ENCODE measurements at regions not wholly inside any gene's neighbourhood (a gene's known extent, or its start where the extent isn't known, plus 50 kb on each side); places are given as distances from the start of the nearest gene placed in this dataset.
"Not testable (repeated sequence)": the region's sequence is repeated elsewhere in the genome, so short reads cannot be mapped to it uniquely, and the experiment has no call there.

DNA sequence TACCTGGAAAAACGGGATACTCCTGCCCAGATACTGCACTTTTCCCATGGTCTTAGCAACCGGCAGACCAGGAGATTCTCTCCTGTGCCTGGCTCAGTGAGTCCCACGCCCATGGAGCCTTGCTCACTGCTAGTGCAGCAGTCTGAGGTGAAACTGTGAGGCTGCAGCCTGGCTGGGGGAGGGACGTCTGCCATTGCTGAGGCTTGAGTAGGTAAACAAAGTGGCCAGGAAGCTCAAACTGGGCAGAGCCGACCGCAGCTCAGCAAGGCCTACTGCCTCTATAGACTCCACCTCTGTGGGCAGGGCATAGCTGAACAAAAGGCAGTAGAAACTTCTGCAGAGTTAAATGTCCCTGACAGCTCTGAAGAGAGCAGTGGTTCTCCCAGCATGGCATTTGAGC is 69.9 kb upstream of the XAGE2 start:
- DNase-seq (ENCODE audit: low read depth in 1 of 2, low spot score in 2 of 2); H4K5ac ChIP-seq (ENCODE audit: insufficient read length, low read depth, low read length); H2BK5ac ChIP-seq (ENCODE audit: low read depth, low read length); H3K18ac ChIP-seq (ENCODE audit: extremely low read depth, low read length); H3K27ac ChIP-seq (ENCODE audit: low read depth, low read length); H3K23ac ChIP-seq (ENCODE audit: insufficient read length); H3K4me3 ChIP-seq (ENCODE audit: extremely low read depth in 1 of 4, insufficient read depth in 2 of 4, low read depth in 3 of 4, low read length in 4 of 4); H4K91ac ChIP-seq (replicated peaks; ENCODE audit: insufficient read length, low read length); H3K9ac ChIP-seq (replicated peaks in 1 of 4; ENCODE audit: extremely low read depth in 1 of 4, low read depth in 3 of 4, low read length in 3 of 4); H2AFZ ChIP-seq (ENCODE audit: low read length); H4K8ac ChIP-seq (ENCODE audit: extremely low read depth, insufficient read depth, low read length); H3K56ac ChIP-seq (replicated peaks; ENCODE audit: insufficient read length, low read depth, low read length); H4K20me1 ChIP-seq (replicated peaks in 1 of 2; ENCODE audit: control insufficient read depth in 1 of 2, insufficient read depth in 2 of 2, low read length in 2 of 2); H3K23me2 ChIP-seq (ENCODE audit: low read depth, low read length); H2BK120ac ChIP-seq (replicated peaks; ENCODE audit: low read depth, low read length); H2BK20ac ChIP-seq (ENCODE audit: low read length); H2BK15ac ChIP-seq (ENCODE audit: low read length); H3K4me2 ChIP-seq (ENCODE audit: insufficient read depth in 1 of 2, low read depth in 2 of 2, low read length in 2 of 2); H2AK5ac ChIP-seq (ENCODE audit: low read depth, low read length); CTCF ChIA-PET (ENCODE audit: partially characterized antibody); H3K27me3 ChIP-seq (replicated peaks in 1 of 4; ENCODE audit: control insufficient read depth in 3 of 4, extremely low read depth in 1 of 4, insufficient read depth in 3 of 4, low read length in 3 of 4); FAIRE-seq; H3K36me3 ChIP-seq (ENCODE audit: control insufficient read depth in 2 of 4, insufficient read depth in 4 of 4, low read length in 3 of 4); H3K4ac ChIP-seq (replicated peaks; ENCODE audit: insufficient read length, low read depth, low read length); H3K14ac ChIP-seq (ENCODE audit: insufficient read length); H3K4me1 ChIP-seq (replicated peaks in 1 of 4; ENCODE audit: control insufficient read depth in 3 of 4, insufficient read depth in 4 of 4, low read length in 3 of 4); H3K79me2 ChIP-seq (ENCODE audit: control insufficient read depth in 1 of 2, insufficient read depth in 2 of 2, low read length in 2 of 2); H3K79me1 ChIP-seq (ENCODE audit: low read depth, low read length); H2BK12ac ChIP-seq (ENCODE audit: low read depth, low read length); H3K9me3 ChIP-seq (ENCODE audit: insufficient read depth in 2 of 2, low read depth in 1 of 2, low read length in 1 of 2); POLR2A ChIA-PET (ENCODE audit: partially characterized antibody): not testable (repeated sequence)
- no CpG with 5 or more reads among the region's 6 CpGs for WGBS, 2 experiments (ENCODE audit: extremely low coverage in 1 of 2, insufficient coverage in 1 of 2, insufficient read length in 1 of 2, insufficient replicate concordance in 2 of 2, low coverage in 1 of 2, low lambda C conversion rate in 2 of 2, missing lambda C conversion rate in 1 of 2)

GRCh38 chrX:52308532-52308931 is 60.3 kb upstream of the XAGE2 start:
- H4K91ac ChIP-seq (replicated peaks; ENCODE audit: insufficient read length, low read length); H2AFZ ChIP-seq (ENCODE audit: low read length); H3K27me3 ChIP-seq (replicated peaks in 1 of 4; ENCODE audit: control insufficient read depth in 3 of 4, extremely low read depth in 1 of 4, insufficient read depth in 3 of 4, low read length in 3 of 4); H4K8ac ChIP-seq (ENCODE audit: extremely low read depth, insufficient read depth, low read length); H3K27ac ChIP-seq (ENCODE audit: low read depth, low read length); H3K4me2 ChIP-seq (ENCODE audit: insufficient read depth in 1 of 2, low read depth in 2 of 2, low read length in 2 of 2); H2BK12ac ChIP-seq (ENCODE audit: low read depth, low read length); H2AK5ac ChIP-seq (ENCODE audit: low read depth, low read length); H3K36me3 ChIP-seq (ENCODE audit: control insufficient read depth in 2 of 4, insufficient read depth in 4 of 4, low read length in 3 of 4); H4K5ac ChIP-seq (ENCODE audit: insufficient read length, low read depth, low read length); H3K23me2 ChIP-seq (ENCODE audit: low read depth, low read length); H2BK5ac ChIP-seq (ENCODE audit: low read depth, low read length); H3K4ac ChIP-seq (replicated peaks; ENCODE audit: insufficient read length, low read depth, low read length); H3K79me2 ChIP-seq (ENCODE audit: control insufficient read depth in 1 of 2, insufficient read depth in 2 of 2, low read length in 2 of 2); H3K56ac ChIP-seq (replicated peaks; ENCODE audit: insufficient read length, low read depth, low read length); H2BK15ac ChIP-seq (ENCODE audit: low read length); H3K4me3 ChIP-seq (ENCODE audit: extremely low read depth in 1 of 4, insufficient read depth in 2 of 4, low read depth in 3 of 4, low read length in 4 of 4); H3K23ac ChIP-seq (ENCODE audit: insufficient read length); CTCF ChIA-PET (ENCODE audit: partially characterized antibody); H3K9me3 ChIP-seq (ENCODE audit: insufficient read depth in 2 of 2, low read depth in 1 of 2, low read length in 1 of 2); POLR2A ChIA-PET (ENCODE audit: partially characterized antibody); H3K9ac ChIP-seq (replicated peaks in 1 of 4; ENCODE audit: extremely low read depth in 1 of 4, low read depth in 3 of 4, low read length in 3 of 4); H2BK120ac ChIP-seq (replicated peaks; ENCODE audit: low read depth, low read length); DNase-seq (ENCODE audit: low read depth in 1 of 2, low spot score in 2 of 2); H4K20me1 ChIP-seq (replicated peaks in 1 of 2; ENCODE audit: control insufficient read depth in 1 of 2, insufficient read depth in 2 of 2, low read length in 2 of 2); H3K18ac ChIP-seq (ENCODE audit: extremely low read depth, low read length); H2BK20ac ChIP-seq (ENCODE audit: low read length); H3K4me1 ChIP-seq (replicated peaks in 1 of 4; ENCODE audit: control insufficient read depth in 3 of 4, insufficient read depth in 4 of 4, low read length in 3 of 4); H3K79me1 ChIP-seq (ENCODE audit: low read depth, low read length); H3K14ac ChIP-seq (ENCODE audit: insufficient read length); FAIRE-seq: not testable (repeated sequence)
- WGBS, 2 experiments (ENCODE audit: extremely low coverage in 1 of 2, insufficient coverage in 1 of 2, insufficient read length in 1 of 2, insufficient replicate concordance in 2 of 2, low coverage in 1 of 2, low lambda C conversion rate in 2 of 2, missing lambda C conversion rate in 1 of 2) = 86% methylated on average over 1 of the region's 1 CpG; no CpG with 5 or more reads in 1 of the 2 experiments
